GM12878 (cell line): ENCODE measurements at regions not wholly inside any gene's neighbourhood (a gene's known extent, or its start where the extent isn't known, plus 50 kb on each side); places are given as distances from the start of the nearest gene placed in this dataset.

Source experiments
- ATAC-seq: fragments of 200-7000 bp; cut with Tn5 transposase; 3 replicates; pipeline ENCODE4 v1.9.1; 2020; ENCODE audit warnings: mild to moderate bottlenecking, moderate library complexity
- BruUV-seq: library from RNA; stranded (reverse); fragments of 400-500 nt; replicated peaks from 2 replicates; lab custom pipeline; 2021; lab: Mats Ljungman, UMichigan
- CTCF ChIA-PET: fragments of 300-600 bp; sonication (Branson Sonifier 250); formaldehyde crosslinking; extraction: SDS; loops from one replicate; lab custom pipeline; 2021; ENCODE audit warnings: inconsistent platforms; lab: Yijun Ruan, JAX
- POLR2A ChIA-PET: fragments of 350-600 bp; formaldehyde crosslinking; extraction: SDS; loops from one replicate; lab custom pipeline; 2021; ENCODE audit warnings: inconsistent platforms; lab: Charles Lee
- RAD21 ChIA-PET: fragments of 300-600 bp; sonication (Branson Sonifier 250); formaldehyde crosslinking; loops from one replicate; lab custom pipeline; 2023; ENCODE audit warnings: antibody characterized with exemption; ENCODE audit not compliant: unreplicated experiment; lab: Charles Lee
- SMC1A ChIA-PET: fragments of 300-600 bp; sonication (Branson Sonifier 250); formaldehyde crosslinking; loops from one replicate; lab custom pipeline; 2023; ENCODE audit not compliant: unreplicated experiment, uncharacterized antibody; lab: Charles Lee
- DNase-seq: peaks from one replicate; pipeline ENCODE4 v3.0.0-alpha.2; 2011; ENCODE audit warnings: low read depth, low spot score
- FAIRE-seq: peaks from 3 replicates; lab custom pipeline; 2011; peaks lifted over from hg19 to GRCh38; lab: Jason Lieb, UNC
- H2AFZ ChIP-seq: 2 replicates; pipeline ENCODE4 v1.6.0; 2011; ENCODE audit warnings: low read depth, low read length, control low read depth; ENCODE audit not compliant: control insufficient read depth
- H3K27ac ChIP-seq: 2 replicates; pipeline ENCODE4 v1.5.1; 2011; ENCODE audit warnings: control low read depth; ENCODE audit not compliant: control insufficient read depth, insufficient read depth
- H3K27me3 ChIP-seq, 2 experiments: replicated peaks in 1 of 2; 2 replicates each; pipeline versions ENCODE4 v1.6.0 to v1.6.1; 2011; ENCODE audit warnings: low read length in 1 of 2; ENCODE audit not compliant: control insufficient read depth in 2 of 2, insufficient read depth in 2 of 2
- H3K36me3 ChIP-seq, 2 experiments: 2 replicates each; pipeline ENCODE4 v1.5.1; 2011; ENCODE audit warnings: low read length in 1 of 2; ENCODE audit not compliant: control insufficient read depth in 2 of 2, insufficient read depth in 2 of 2
- H3K4me1 ChIP-seq: 2 replicates; pipeline ENCODE4 v1.6.1; 2011; ENCODE audit warnings: mild to moderate bottlenecking, low read length, moderate library complexity, mixed read lengths; ENCODE audit not compliant: control insufficient read depth, insufficient read depth
- H3K4me2 ChIP-seq: 2 replicates; pipeline ENCODE4 v1.6.0; 2011; ENCODE audit warnings: control low read depth; ENCODE audit not compliant: control insufficient read depth, insufficient read depth
- H3K4me3 ChIP-seq: fragments of 200-600 bp; sonication (generic); 2 replicates; pipeline ENCODE4 v1.5.1; 2016
- H3K79me2 ChIP-seq: 2 replicates; pipeline ENCODE4 v1.6.0; 2011; ENCODE audit warnings: low read length; ENCODE audit not compliant: control insufficient read depth, insufficient read depth
- H3K9ac ChIP-seq: 2 replicates; pipeline ENCODE4 v1.8.0; 2011; ENCODE audit warnings: low read length, control low read depth, mixed read lengths; ENCODE audit not compliant: control insufficient read depth, insufficient read depth
- H3K9me3 ChIP-seq: replicated peaks from 3 replicates; pipeline ENCODE4 v1.5.1; 2011; ENCODE audit warnings: mild to moderate bottlenecking, low read length; ENCODE audit not compliant: control insufficient read depth, insufficient read depth
- H4K20me1 ChIP-seq: 2 replicates; pipeline ENCODE4 v1.6.0; 2011; ENCODE audit not compliant: control insufficient read depth, insufficient read depth
- ATF2 ChIP-seq: IDR thresholded peaks from 2 replicates; pipeline ENCODE4 v1.6.1; 2012; ENCODE audit warnings: low read length, inconsistent platforms
- SMC3 ChIP-seq: IDR thresholded peaks from 2 replicates; pipeline ENCODE4 v1.6.1; 2011; ENCODE audit warnings: low read length, improper control_type of control experiment, borderline replicate concordance
- SUPT20H ChIP-seq: IDR thresholded peaks from 2 replicates; pipeline ENCODE4 v1.6.1; 2011; ENCODE audit warnings: low read depth, mild to moderate bottlenecking, low read length, moderate library complexity, borderline replicate concordance; ENCODE audit not compliant: control insufficient read depth
- SUZ12 ChIP-seq: fragments of 200-600 bp; sonication (generic); IDR thresholded peaks from one replicate; pipeline ENCODE4 v1.6.1; 2018; ENCODE audit warnings: antibody characterized with exemption, mild to moderate bottlenecking; ENCODE audit not compliant: unreplicated experiment
- ZZZ3 ChIP-seq: IDR thresholded peaks from 2 replicates; pipeline ENCODE4 v1.6.1; 2011; ENCODE audit warnings: low read depth; ENCODE audit not compliant: control insufficient read depth, insufficient read length
- WGBS: methylation state at CpG from one replicate; pipeline ENCODE4 v1.1.6; 2016; ENCODE audit warnings: low lambda C conversion rate; ENCODE audit not compliant: insufficient replicate concordance, insufficient coverage; ENCODE audit errors: missing lambda C conversion rate; 5-methylcytosine and 5-hydroxymethylcytosine counted together
- in situ Hi-C: fragments of 300-500 bp; cut with MboI; formaldehyde crosslinking; loops from 9 replicates; pipeline ENCODE4 v1.14.3; 2018; ENCODE audit warnings: mixed read lengths
- intact Hi-C: fragments of 100-400 bp; cut with micrococcal nuclease; formaldehyde crosslinking; loops from one replicate; pipeline ENCODE4 v1.14.2; 2022; ENCODE audit not compliant: unreplicated experiment

- TF ChIP-seq SUPT20H (no peak), ATF2 (no peak)
- TF ChIP-seq, all 136 proteins: peak for 0
These were observed 459.3 kb downstream of the MBD2 start (continued) for GRCh38 chr18:53765211-53765610.

GRCh38 chr18:53764086-53764485 is 460.4 kb downstream of the MBD2 start:
- TF ChIP-seq SMC3 (no peak), ZZZ3 (no peak), SUZ12 (no peak)
- DNase-seq (no peak), FAIRE-seq (no peak), ATAC-seq (no peak)
- ChIA-PET SMC1A (no interaction called here), RAD21 (interaction anchor here (0.7 kb wide), 1 partner anchor 41 kb away, joined by 4 read pairs; no protein-coding TSS in a partner anchor), CTCF (interaction anchor here (0.7 kb wide), 1 partner anchor 363 kb away, joined by 3 read pairs; no protein-coding TSS in a partner anchor), POLR2A (no interaction called here)
- Histone ChIP-seq H3K4me2 (no peak overlapping the region), H3K27ac (no peak overlapping the region), H3K4me1 (no peaks in the 10 kb centered on the region), H4K20me1 (no peaks in the 10 kb centered on the region), H3K9ac (no peak overlapping the region), H3K9me3 (no peaks in the 10 kb centered on the region), H3K27me3 (no peaks in the 10 kb centered on the region), H2AFZ (no peak overlapping the region), H3K36me3 (no peaks in the 10 kb centered on the region), H3K4me3 (no peak overlapping the region), H3K79me2 (no peaks in the 10 kb centered on the region)
- WGBS, result 65% methylated on average over 1 of the region's 1 CpG
- no TSS peak for BruUV-seq
- intact Hi-C loops, result no loop called here
- in situ Hi-C loops, result no loop called here
